ENCODE measurements at regions not wholly inside any gene's neighbourhood (a gene's known extent, or its start where the extent isn't known, plus 50 kb on each side); places are given as distances from the start of the nearest gene placed in this dataset.

GRCh38 chr13:99436686-99437416 lies 64.4 kb upstream of the TM9SF2 start:
- Histone ChIP-seq H3K27me3 (replicated peaks; ENCODE audit: insufficient read depth) (peaks cover 23% of the 10 kb centered on the region; the same call in 1 of the 2 replicates), H3K4me3 (peak overlapping the region; percentile 50), H3K9ac (no peak overlapping the region), H3K9me2 (ENCODE audit: insufficient read depth) (no peaks in the 10 kb centered on the region), H3F3A (ENCODE audit: insufficient read depth) (peaks cover 14% of the 10 kb centered on the region; the same call in 1 of the 2 replicates), H3K4me2 (ENCODE audit: unreplicated experiment) (peak overlapping the region; percentile 73), H3K79me2 (ENCODE audit: insufficient read depth) (no peaks in the 10 kb centered on the region), H3K27ac (no peak overlapping the region), H2AFZ (0 out of 2 replicates have a peak overlapping the region, but pooled peaks have one; percentile 25), H4K20me1 (ENCODE audit: insufficient read depth) (no peaks in the 10 kb centered on the region), H3K9me3 (ENCODE audit: low read depth) (no peaks in the 10 kb centered on the region), H3K4me1 (ENCODE audit: insufficient read depth) (peaks cover 13% of the 10 kb centered on the region), H3K36me3 (ENCODE audit: low read depth) (no peaks in the 10 kb centered on the region)
- in situ Hi-C loops (cut with MboI), result loop anchor here (5.0 kb wide), 1 partner anchor 165 kb away; no protein-coding TSS in a partner anchor
- 8% methylated on average over 27 of the region's 27 CpGs for WGBS, 2 experiments (ENCODE audit: low coverage in 1 of 2, low lambda C conversion rate in 2 of 2, missing lambda C conversion rate in 2 of 2)
- DNase-seq, result peak; percentile 93
- TF ChIP-seq EZH2phosphoT487 (IDR thresholded peaks at IDR 0.05; ENCODE audit: insufficient read depth, low read depth) (no peak), EZH2 (IDR thresholded peaks at IDR 0.05; ENCODE audit: insufficient read depth, poor library complexity, severe bottlenecking) (no peak)

GRCh38 chr13:99439048-99439447 lies 62.2 kb upstream of the TM9SF2 start:
- in situ Hi-C loops (cut with MboI), result loop anchor here (5.0 kb wide), 1 partner anchor 167 kb away; no protein-coding TSS in a partner anchor

GRCh38 chr13:99439850-99440604 lies 61.2 kb upstream of the TM9SF2 start:
- Histone ChIP-seq H3K4me2 (ENCODE audit: unreplicated experiment) (no peak overlapping the region), H3K79me2 (ENCODE audit: insufficient read depth) (no peaks in the 10 kb centered on the region), H3F3A (ENCODE audit: insufficient read depth) (no peaks in the 10 kb centered on the region), H3K4me1 (ENCODE audit: insufficient read depth) (no peaks in the 10 kb centered on the region), H4K20me1 (ENCODE audit: insufficient read depth) (no peaks in the 10 kb centered on the region), H3K4me3 (no peak overlapping the region), H3K27me3 (replicated peaks; ENCODE audit: insufficient read depth) (peaks cover 23% of the 10 kb centered on the region; the same call in 1 of the 2 replicates), H3K27ac (no peak overlapping the region), H3K9me3 (ENCODE audit: low read depth) (no peaks in the 10 kb centered on the region), H3K36me3 (ENCODE audit: low read depth) (no peaks in the 10 kb centered on the region), H3K9ac (no peak overlapping the region), H3K9me2 (ENCODE audit: insufficient read depth) (no peaks in the 10 kb centered on the region), H2AFZ (no peak overlapping the region)
- no peak for TF ChIP-seq EZH2 (IDR thresholded peaks at IDR 0.05; ENCODE audit: insufficient read depth, poor library complexity, severe bottlenecking)
- no peak for TF ChIP-seq EZH2phosphoT487 (IDR thresholded peaks at IDR 0.05; ENCODE audit: insufficient read depth, low read depth)
- in situ Hi-C loops (cut with MboI), result loop anchor here (5.0 kb wide), 1 partner anchor 168 kb away; no protein-coding TSS in a partner anchor
- WGBS, 2 experiments (ENCODE audit: low coverage in 1 of 2, low lambda C conversion rate in 2 of 2, missing lambda C conversion rate in 2 of 2), result 58 to 59% methylated on average over 11 of the region's 11 CpGs
- no peak for DNase-seq

More at GRCh38 chr13:99439048-99439447, 62.2 kb upstream of the TM9SF2 start:
- TF ChIP-seq EZH2phosphoT487 (IDR thresholded peaks at IDR 0.05; ENCODE audit: insufficient read depth, low read depth), result no peak
- TF ChIP-seq EZH2 (IDR thresholded peaks at IDR 0.05; ENCODE audit: insufficient read depth, poor library complexity, severe bottlenecking), result no peak
- Histone ChIP-seq H3K9me3 (ENCODE audit: low read depth) (no peaks in the 10 kb centered on the region), H3F3A (ENCODE audit: insufficient read depth) (no peaks in the 10 kb centered on the region), H3K27me3 (replicated peaks; ENCODE audit: insufficient read depth) (peaks cover 23% of the 10 kb centered on the region; the same call in 1 of the 2 replicates), H3K27ac (no peak overlapping the region), H3K4me3 (no peak overlapping the region), H3K9me2 (ENCODE audit: insufficient read depth) (no peaks in the 10 kb centered on the region), H3K79me2 (ENCODE audit: insufficient read depth) (no peaks in the 10 kb centered on the region), H3K4me1 (ENCODE audit: insufficient read depth) (no peaks in the 10 kb centered on the region), H2AFZ (no peak overlapping the region), H4K20me1 (ENCODE audit: insufficient read depth) (no peaks in the 10 kb centered on the region), H3K9ac (no peak overlapping the region), H3K4me2 (ENCODE audit: unreplicated experiment) (no peak overlapping the region), H3K36me3 (ENCODE audit: low read depth) (no peaks in the 10 kb centered on the region)
- 55 to 60% methylated on average over 7 of the region's 7 CpGs for WGBS, 2 experiments (ENCODE audit: low coverage in 1 of 2, low lambda C conversion rate in 2 of 2, missing lambda C conversion rate in 2 of 2)
- no peak for DNase-seq

- peak; percentile 58 for DNase-seq
- Histone ChIP-seq H3K4me1 (ENCODE audit: insufficient read depth) (no peaks in the 10 kb centered on the region), H3K9me2 (ENCODE audit: insufficient read depth) (no peaks in the 10 kb centered on the region), H3K79me2 (ENCODE audit: insufficient read depth) (no peaks in the 10 kb centered on the region), H3K9ac (no peak overlapping the region), H3K9me3 (ENCODE audit: low read depth) (no peaks in the 10 kb centered on the region), H3K27ac (no peak overlapping the region), H3K36me3 (ENCODE audit: low read depth) (no peaks in the 10 kb centered on the region), H4K20me1 (ENCODE audit: insufficient read depth) (no peaks in the 10 kb centered on the region), H3K4me3 (no peak overlapping the region), H3F3A (ENCODE audit: insufficient read depth) (no peaks in the 10 kb centered on the region), H3K27me3 (replicated peaks; ENCODE audit: insufficient read depth) (peaks cover 23% of the 10 kb centered on the region; the same call in 1 of the 2 replicates), H2AFZ (no peak overlapping the region), H3K4me2 (ENCODE audit: unreplicated experiment) (no peak overlapping the region)
- 62 to 63% methylated on average over 7 of the region's 7 CpGs for WGBS, 2 experiments (ENCODE audit: low coverage in 1 of 2, low lambda C conversion rate in 2 of 2, missing lambda C conversion rate in 2 of 2)
- no peak for TF ChIP-seq EZH2phosphoT487 (IDR thresholded peaks at IDR 0.05; ENCODE audit: insufficient read depth, low read depth)
- no peak for TF ChIP-seq EZH2 (IDR thresholded peaks at IDR 0.05; ENCODE audit: insufficient read depth, poor library complexity, severe bottlenecking)
- in situ Hi-C loops (cut with MboI), result no loop called here
Observed at GRCh38 chr13:99442273-99442895, 58.9 kb upstream of the TM9SF2 start.
